ENCODE measurements at regions not wholly inside any gene's neighbourhood (a gene's known extent, or its start where the extent isn't known, plus 50 kb on each side); places are given as distances from the start of the nearest gene placed in this dataset.

- DNase-seq = no peak
Observed at GRCh38 chr14:59067127-59067894, 121.2 kb upstream of the DAAM1 start.

GRCh38 chr14:59069163-59069854 is 119.2 kb upstream of the DAAM1 start:
- no peak for DNase-seq

GRCh38 chr14:59075506-59075905 is 113.0 kb upstream of the DAAM1 start:
- DNase-seq = no peak

- DNase-seq = no peak
Observed at GRCh38 chr14:59081720-59082119, 106.7 kb upstream of the DAAM1 start.

GRCh38 chr14:59085207-59085739 is 103.2 kb upstream of the DAAM1 start:
- DNase-seq = peak; percentile 7

GRCh38 chr14:59086241-59086882 is 102.1 kb upstream of the DAAM1 start:
- peak; percentile 80 for DNase-seq

GRCh38 chr14:59087240-59087639 is 101.2 kb upstream of the DAAM1 start:
- no peak for DNase-seq

- no peak for DNase-seq
Observed at GRCh38 chr14:59087711-59088110, 100.8 kb upstream of the DAAM1 start.

- DNase-seq = peak; percentile 16
Observed at GRCh38 chr14:59090572-59090971, 97.9 kb upstream of the DAAM1 start.

GRCh38 chr14:59091404-59091803 is 97.1 kb upstream of the DAAM1 start:
- no peak for DNase-seq

GRCh38 chr14:59091976-59092375 is 96.5 kb upstream of the DAAM1 start:
- no peak for DNase-seq

GRCh38 chr14:59093902-59094301 is 94.6 kb upstream of the DAAM1 start:
- DNase-seq = no peak

GRCh38 chr14:59096303-59096702 is 92.2 kb upstream of the DAAM1 start:
- no peak for DNase-seq

GRCh38 chr14:59097681-59098080 is 90.8 kb upstream of the DAAM1 start:
- no peak for DNase-seq

- DNase-seq = peak; percentile 95
Observed at GRCh38 chr14:59098377-59098776, 90.1 kb upstream of the DAAM1 start.

GRCh38 chr14:59100205-59100604 is 88.3 kb upstream of the DAAM1 start:
- no peak for DNase-seq

GRCh38 chr14:59101476-59101875 is 87.0 kb upstream of the DAAM1 start:
- DNase-seq = no peak

- DNase-seq = peak; percentile 67
Observed at GRCh38 chr14:59103396-59103795, 85.1 kb upstream of the DAAM1 start.

- DNase-seq = no peak
Observed at GRCh38 chr14:59107819-59108218, 80.6 kb upstream of the DAAM1 start.

GRCh38 chr14:59116984-59117415 is 71.5 kb upstream of the DAAM1 start:
- no peak for DNase-seq

- DNase-seq = no peak
Observed at GRCh38 chr14:59117754-59118528, 70.5 kb upstream of the DAAM1 start.

- DNase-seq = no peak
Observed at GRCh38 chr14:59120921-59121320, 67.5 kb upstream of the DAAM1 start.

- no peak for DNase-seq
Observed at GRCh38 chr14:59123531-59123930, 64.9 kb upstream of the DAAM1 start.

Measured in fibroblast of skin of back (primary cell).